IPS-18c (cell line): ENCODE measurements at regions not wholly inside any gene's neighbourhood (a gene's known extent, or its start where the extent isn't known, plus 50 kb on each side); places are given as distances from the start of the nearest gene placed in this dataset.
"Not testable (repeated sequence)": the region's sequence is repeated elsewhere in the genome, so short reads cannot be mapped to it uniquely, and the experiment has no call there.

Experiments
- H3K4me3 ChIP-seq: 2 replicates; pipeline ENCODE4 v1.7.0; 2013; ENCODE audit warnings: low read depth, mild to moderate bottlenecking, low read length, moderate library complexity; ENCODE audit not compliant: insufficient read depth
- H3K9me3 ChIP-seq: one replicate; pipeline ENCODE4 v1.6.1; 2013; ENCODE audit warnings: mild to moderate bottlenecking, low read length, moderate library complexity; ENCODE audit not compliant: control insufficient read depth, insufficient read depth

- not testable (repeated sequence) for H3K4me3 ChIP-seq, H3K9me3 ChIP-seq
These were observed 143.1 kb upstream of the C1QTNF3 start for GRCh38 chr5:34186108-34186507.

DNA sequence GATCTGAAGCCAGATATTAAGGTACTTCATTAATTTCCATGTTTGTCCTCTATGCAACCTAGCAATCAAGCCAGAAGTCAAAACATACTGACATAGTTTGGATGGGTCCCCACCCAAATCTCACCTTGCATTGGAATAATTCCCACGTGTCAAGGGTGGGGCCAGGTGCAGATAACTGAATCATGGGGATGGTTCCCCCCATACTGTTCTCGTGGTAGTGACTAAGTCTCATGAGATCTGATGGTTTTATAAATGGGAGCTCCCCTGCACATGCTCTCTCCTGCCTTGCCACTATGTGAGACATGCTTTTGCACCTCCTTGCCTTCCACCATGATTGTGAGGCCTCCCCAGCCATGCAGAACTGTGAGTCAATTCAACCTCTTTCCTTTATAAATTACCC, 143.9 kb upstream of the C1QTNF3 start:
- H3K9me3 ChIP-seq, H3K4me3 ChIP-seq: not testable (repeated sequence)

DNA sequence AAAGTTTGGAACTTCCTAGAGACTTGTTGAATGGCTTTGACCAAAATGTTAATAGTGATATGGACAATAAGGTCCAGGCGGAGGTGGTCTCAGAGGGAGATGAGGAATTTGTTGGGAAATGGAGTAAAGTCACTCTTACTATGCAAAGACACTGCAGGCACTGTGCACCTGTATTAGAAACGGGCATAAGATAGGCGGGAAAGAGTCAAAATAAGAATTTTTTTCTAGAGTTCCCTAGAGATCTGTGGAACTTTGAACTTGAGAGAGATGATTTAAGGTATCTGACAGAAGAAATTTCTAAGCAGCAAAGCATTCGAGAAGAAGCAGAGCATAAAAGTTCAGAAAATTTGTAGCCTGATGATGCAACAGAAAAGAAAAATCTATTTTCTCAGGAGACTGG, 144.4 kb upstream of the C1QTNF3 start:
- not testable (repeated sequence) for H3K9me3 ChIP-seq, H3K4me3 ChIP-seq

GRCh38 chr5:34188001-34188822, 145.2 kb upstream of the C1QTNF3 start:
- not testable (repeated sequence) for H3K4me3 ChIP-seq, H3K9me3 ChIP-seq

- H3K9me3 ChIP-seq, H3K4me3 ChIP-seq: not testable (repeated sequence)
These were observed 146.2 kb upstream of the C1QTNF3 start for GRCh38 chr5:34189246-34189645.

DNA sequence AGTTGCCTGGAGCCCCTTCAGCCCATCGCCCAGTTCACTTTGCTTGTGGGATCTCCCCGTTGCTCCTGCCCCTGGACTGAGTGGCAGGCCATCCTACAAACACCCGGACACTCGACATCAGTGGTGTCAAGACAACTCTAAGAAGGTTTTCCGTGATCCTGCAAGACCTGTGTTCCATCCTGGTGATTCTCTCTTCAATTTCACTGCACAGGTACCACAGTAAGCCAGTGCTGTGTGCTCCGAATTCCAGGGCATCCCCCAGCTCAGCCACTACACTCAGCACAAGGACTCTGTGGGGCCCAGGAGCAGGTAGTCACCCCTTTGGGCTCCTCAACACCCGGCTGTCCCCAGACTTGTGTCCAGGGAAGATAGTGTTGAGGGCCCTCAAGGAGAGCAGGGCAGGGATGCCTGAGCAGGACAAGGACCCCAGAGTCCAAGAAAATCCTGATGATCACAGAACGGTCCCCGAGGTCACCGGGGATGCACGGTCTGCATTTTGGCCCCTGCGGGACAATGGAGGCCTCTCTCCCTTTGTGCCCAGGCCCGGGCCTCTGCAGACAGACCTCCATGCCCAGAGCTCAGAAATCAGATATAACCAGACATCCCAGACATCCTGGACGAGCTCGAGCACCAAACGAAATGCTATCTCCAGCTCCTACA, 146.9 kb upstream of the C1QTNF3 start:
- H3K4me3 ChIP-seq, H3K9me3 ChIP-seq: not testable (repeated sequence)

DNA sequence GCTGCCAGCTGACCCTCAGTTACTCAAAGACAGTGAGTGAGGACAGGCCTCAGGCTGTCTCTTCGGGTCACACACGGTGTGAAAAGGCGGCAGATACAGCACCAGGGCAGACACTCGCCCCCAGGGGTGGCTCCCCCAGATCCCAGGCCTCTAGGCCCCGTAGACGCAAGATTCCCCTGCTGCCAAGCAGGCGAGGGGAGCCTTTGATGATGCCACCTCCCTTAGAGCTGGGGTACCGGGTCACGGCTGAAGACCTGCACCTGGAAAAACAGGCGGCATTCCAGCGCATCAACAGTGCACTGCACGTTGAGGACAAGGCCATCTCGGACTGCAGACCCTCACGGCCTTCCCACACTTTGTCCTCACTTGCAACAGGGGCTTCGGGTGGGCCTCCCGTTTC, 147.5 kb upstream of the C1QTNF3 start:
- H3K9me3 ChIP-seq, H3K4me3 ChIP-seq: not testable (repeated sequence)

DNA sequence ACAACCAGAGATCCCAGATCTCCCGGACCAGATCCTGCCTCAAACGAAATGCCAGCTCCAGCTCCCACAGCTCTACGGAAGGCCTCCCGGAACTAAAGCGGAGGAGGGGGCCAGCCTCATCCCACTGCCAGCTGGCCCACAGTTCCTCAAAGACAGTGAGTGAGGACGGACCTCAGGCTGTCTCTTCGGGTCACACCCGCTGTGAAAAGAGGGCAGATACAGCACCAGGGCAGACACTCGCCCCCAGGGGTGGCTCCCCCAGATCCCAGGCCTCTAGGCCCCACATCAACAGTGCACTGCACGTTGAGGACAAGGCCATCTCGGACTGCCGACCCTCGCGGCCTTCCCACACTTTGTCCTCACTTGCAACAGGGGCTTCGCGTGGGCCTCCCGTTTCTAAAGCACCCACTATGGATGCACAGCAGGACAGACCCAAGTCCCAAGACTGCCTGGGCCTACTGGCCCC, 148.3 kb upstream of the C1QTNF3 start:
- H3K4me3 ChIP-seq, H3K9me3 ChIP-seq: not testable (repeated sequence)

- H3K4me3 ChIP-seq, H3K9me3 ChIP-seq: not testable (repeated sequence)
These were observed 149.3 kb upstream of the C1QTNF3 start for GRCh38 chr5:34192064-34192922.

GRCh38 chr5:34192923-34193262, 149.9 kb upstream of the C1QTNF3 start:
- not testable (repeated sequence) for H3K9me3 ChIP-seq, H3K4me3 ChIP-seq

GRCh38 chr5:34193297-34193696, 150.3 kb upstream of the C1QTNF3 start:
- not testable (repeated sequence) for H3K4me3 ChIP-seq, H3K9me3 ChIP-seq

DNA sequence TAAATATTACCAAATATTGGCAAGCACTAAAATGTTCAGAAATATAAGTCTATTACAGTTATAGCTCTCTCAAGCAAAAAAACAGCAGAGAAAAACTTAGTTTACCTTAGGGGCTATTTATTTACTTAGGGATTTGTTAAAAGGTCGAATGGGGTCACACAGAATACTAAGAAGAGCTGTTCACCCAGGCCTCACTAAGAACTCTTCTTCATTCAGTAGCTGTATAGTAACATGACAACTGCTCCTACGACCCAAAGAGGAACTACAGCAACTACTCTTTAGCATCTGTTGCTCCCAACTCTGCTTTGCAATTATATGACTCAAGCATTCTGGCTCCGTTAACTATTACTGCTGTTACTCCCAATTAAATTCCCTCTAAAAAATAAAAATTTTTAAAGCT, 150.8 kb upstream of the C1QTNF3 start:
- H3K9me3 ChIP-seq, H3K4me3 ChIP-seq: not testable (repeated sequence)

- not testable (repeated sequence) for H3K9me3 ChIP-seq, H3K4me3 ChIP-seq
These were observed 153.1 kb upstream of the C1QTNF3 start for GRCh38 chr5:34196091-34196490.

GRCh38 chr5:34205347-34205746, 162.3 kb upstream of the C1QTNF3 start:
- H3K9me3 ChIP-seq, H3K4me3 ChIP-seq: not testable (repeated sequence)

DNA sequence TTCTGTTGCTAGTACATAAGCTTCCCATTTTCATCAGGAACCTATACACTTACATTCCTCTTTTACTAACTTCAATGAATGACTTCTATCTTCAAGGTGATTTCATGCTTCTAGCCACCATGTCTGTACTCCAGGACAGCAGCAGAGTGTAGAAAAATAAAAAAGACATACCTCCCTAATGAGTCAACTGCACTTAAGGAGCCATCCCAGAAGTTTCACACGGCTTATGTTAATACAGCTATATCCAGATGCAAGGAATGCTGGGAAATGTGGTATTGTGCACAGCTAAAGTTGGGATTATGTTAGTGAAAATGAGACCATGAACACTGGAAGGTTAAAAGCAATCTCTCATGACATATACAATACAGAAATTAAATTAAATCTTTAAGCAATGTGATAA, 174.4 kb upstream of the C1QTNF3 start:
- not testable (repeated sequence) for H3K9me3 ChIP-seq, H3K4me3 ChIP-seq

DNA sequence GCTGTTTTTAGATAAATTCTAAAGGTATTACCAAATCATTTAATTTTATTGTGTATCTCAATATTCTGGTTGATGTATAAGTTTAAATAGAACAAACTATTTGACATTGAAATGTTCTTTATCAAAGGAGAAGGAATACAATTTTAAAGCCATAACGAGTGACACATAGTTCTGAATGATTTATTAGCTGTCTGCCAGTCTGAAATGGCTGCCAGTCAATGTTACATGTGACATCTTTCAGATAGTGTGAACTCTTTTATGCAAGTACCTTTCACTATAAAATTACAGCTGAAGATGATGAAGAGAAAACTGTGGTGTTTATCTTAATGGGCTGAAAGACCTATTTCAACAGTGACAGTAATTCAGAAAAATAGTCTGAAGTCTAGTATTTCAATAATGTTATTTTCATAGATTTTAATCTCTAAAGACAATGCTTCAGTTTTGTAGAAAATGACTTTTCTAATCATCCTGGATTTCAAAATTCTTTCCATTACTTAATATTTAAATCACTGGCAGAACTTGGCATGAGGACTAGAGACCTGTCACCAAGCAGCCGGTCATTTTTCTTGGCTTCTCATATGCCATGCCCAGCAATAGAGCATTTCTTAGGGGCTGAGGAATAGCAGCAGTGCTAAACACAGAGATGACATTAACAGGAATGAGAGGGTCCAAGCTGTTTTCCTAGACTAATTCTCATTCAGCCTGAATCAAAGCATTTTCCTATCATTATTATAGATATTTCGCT, 178.5 kb upstream of the C1QTNF3 start:
- not testable (repeated sequence) for H3K9me3 ChIP-seq, H3K4me3 ChIP-seq

GRCh38 chr5:34223158-34223557, 180.1 kb upstream of the C1QTNF3 start:
- H3K9me3 ChIP-seq, H3K4me3 ChIP-seq: not testable (repeated sequence)
